GM12878 (cell line): ENCODE measurements at regions not wholly inside any gene's neighbourhood (a gene's known extent, or its start where the extent isn't known, plus 50 kb on each side); places are given as distances from the start of the nearest gene placed in this dataset.
A peak's percentile ranks its signal among the peaks of the same experiment; 100 is the strongest.

Source experiments
- ATAC-seq: fragments of 200-7000 bp; cut with Tn5 transposase; 3 replicates; pipeline ENCODE4 v1.9.1; 2020; ENCODE audit warnings: mild to moderate bottlenecking, moderate library complexity
- BruUV-seq: library from RNA; stranded (reverse); fragments of 400-500 nt; replicated peaks from 2 replicates; lab custom pipeline; 2021; lab: Mats Ljungman, UMichigan
- CTCF ChIA-PET: fragments of 300-600 bp; sonication (Branson Sonifier 250); formaldehyde crosslinking; extraction: SDS; loops from one replicate; lab custom pipeline; 2021; ENCODE audit warnings: inconsistent platforms; lab: Yijun Ruan, JAX
- POLR2A ChIA-PET: fragments of 350-600 bp; formaldehyde crosslinking; extraction: SDS; loops from one replicate; lab custom pipeline; 2021; ENCODE audit warnings: inconsistent platforms; lab: Charles Lee
- RAD21 ChIA-PET: fragments of 300-600 bp; sonication (Branson Sonifier 250); formaldehyde crosslinking; loops from one replicate; lab custom pipeline; 2023; ENCODE audit warnings: antibody characterized with exemption; ENCODE audit not compliant: unreplicated experiment; lab: Charles Lee
- SMC1A ChIA-PET: fragments of 300-600 bp; sonication (Branson Sonifier 250); formaldehyde crosslinking; loops from one replicate; lab custom pipeline; 2023; ENCODE audit not compliant: unreplicated experiment, uncharacterized antibody; lab: Charles Lee
- DNase-seq: peaks from one replicate; pipeline ENCODE4 v3.0.0-alpha.2; 2011; ENCODE audit warnings: low read depth, low spot score
- FAIRE-seq: peaks from 3 replicates; lab custom pipeline; 2011; peaks lifted over from hg19 to GRCh38; lab: Jason Lieb, UNC
- H2AFZ ChIP-seq: 2 replicates; pipeline ENCODE4 v1.6.0; 2011; ENCODE audit warnings: low read depth, low read length, control low read depth; ENCODE audit not compliant: control insufficient read depth
- H3K27ac ChIP-seq: 2 replicates; pipeline ENCODE4 v1.5.1; 2011; ENCODE audit warnings: control low read depth; ENCODE audit not compliant: control insufficient read depth, insufficient read depth
- H3K27me3 ChIP-seq, 2 experiments: replicated peaks in 1 of 2; 2 replicates each; pipeline versions ENCODE4 v1.6.0 to v1.6.1; 2011; ENCODE audit warnings: low read length in 1 of 2; ENCODE audit not compliant: control insufficient read depth in 2 of 2, insufficient read depth in 2 of 2
- H3K36me3 ChIP-seq, 2 experiments: 2 replicates each; pipeline ENCODE4 v1.5.1; 2011; ENCODE audit warnings: low read length in 1 of 2; ENCODE audit not compliant: control insufficient read depth in 2 of 2, insufficient read depth in 2 of 2
- H3K4me1 ChIP-seq: 2 replicates; pipeline ENCODE4 v1.6.1; 2011; ENCODE audit warnings: mild to moderate bottlenecking, low read length, moderate library complexity, mixed read lengths; ENCODE audit not compliant: control insufficient read depth, insufficient read depth
- H3K4me2 ChIP-seq: 2 replicates; pipeline ENCODE4 v1.6.0; 2011; ENCODE audit warnings: control low read depth; ENCODE audit not compliant: control insufficient read depth, insufficient read depth
- H3K4me3 ChIP-seq: fragments of 200-600 bp; sonication (generic); 2 replicates; pipeline ENCODE4 v1.5.1; 2016
- H3K79me2 ChIP-seq: 2 replicates; pipeline ENCODE4 v1.6.0; 2011; ENCODE audit warnings: low read length; ENCODE audit not compliant: control insufficient read depth, insufficient read depth
- H3K9ac ChIP-seq: 2 replicates; pipeline ENCODE4 v1.8.0; 2011; ENCODE audit warnings: low read length, control low read depth, mixed read lengths; ENCODE audit not compliant: control insufficient read depth, insufficient read depth
- H3K9me3 ChIP-seq: replicated peaks from 3 replicates; pipeline ENCODE4 v1.5.1; 2011; ENCODE audit warnings: mild to moderate bottlenecking, low read length; ENCODE audit not compliant: control insufficient read depth, insufficient read depth
- H4K20me1 ChIP-seq: 2 replicates; pipeline ENCODE4 v1.6.0; 2011; ENCODE audit not compliant: control insufficient read depth, insufficient read depth
- CHD1 ChIP-seq: IDR thresholded peaks from 2 replicates; pipeline ENCODE4 v1.6.1; 2012; ENCODE audit warnings: low read depth, low read length, improper control_type of control experiment
- EED ChIP-seq: sonication (generic); IDR thresholded peaks from 2 replicates; pipeline ENCODE4 v1.6.1; 2016; ENCODE audit warnings: antibody characterized with exemption, low read depth
- ESRRA ChIP-seq: IDR thresholded peaks from 2 replicates; pipeline ENCODE4 v1.6.1; 2012; ENCODE audit warnings: mild to moderate bottlenecking, low read length, improper control_type of control experiment
- FOXM1 ChIP-seq: IDR thresholded peaks from 2 replicates; pipeline ENCODE4 v1.6.1; 2012; ENCODE audit warnings: low read depth, mild to moderate bottlenecking, inconsistent platforms, low read length, moderate library complexity
- HCFC1 ChIP-seq: fragments of 150-350 bp; IDR thresholded peaks from 2 replicates; pipeline ENCODE4 v1.6.1; 2014; ENCODE audit warnings: low read length
- IKZF1 ChIP-seq: fragments of 450-650 bp; conservative IDR thresholded peaks from 2 replicates; pipeline ENCODE4 v1.6.1; 2017; ENCODE audit warnings: antibody characterized with exemption, mild to moderate bottlenecking
- KAT2A ChIP-seq: conservative IDR thresholded peaks from 2 replicates; pipeline ENCODE4 v1.6.1; 2011; ENCODE audit warnings: low read depth, low read length; ENCODE audit not compliant: control insufficient read depth
- MTA2 ChIP-seq: fragments of 450-650 bp; IDR thresholded peaks from 2 replicates; pipeline ENCODE4 v1.6.1; 2016; ENCODE audit warnings: low read depth, mild to moderate bottlenecking, moderate library complexity
- MYC ChIP-seq: IDR thresholded peaks from 2 replicates; pipeline ENCODE4 v1.6.1; 2011; ENCODE audit warnings: mild to moderate bottlenecking, low read length, moderate library complexity, inconsistent platforms; ENCODE audit not compliant: insufficient read depth, insufficient replicate concordance, insufficient read length, severe bottlenecking
- RUNX3 ChIP-seq: IDR thresholded peaks from 2 replicates; pipeline ENCODE4 v1.6.1; 2012; ENCODE audit warnings: low read length, inconsistent platforms
- SPI1 ChIP-seq: IDR thresholded peaks from 2 replicates; pipeline ENCODE4 v1.6.1; 2011; ENCODE audit warnings: low read depth, mild to moderate bottlenecking, low read length, moderate library complexity, borderline replicate concordance; ENCODE audit not compliant: insufficient read depth
- SRF ChIP-seq, 2 experiments: IDR thresholded peaks; 2 replicates each; pipeline ENCODE4 v1.6.1; 2011; ENCODE audit warnings: low read depth in 2 of 2, low read length in 2 of 2, mild to moderate bottlenecking in 1 of 2, moderate library complexity in 1 of 2
- WGBS: methylation state at CpG from one replicate; pipeline ENCODE4 v1.1.6; 2016; ENCODE audit warnings: low lambda C conversion rate; ENCODE audit not compliant: insufficient replicate concordance, insufficient coverage; ENCODE audit errors: missing lambda C conversion rate; 5-methylcytosine and 5-hydroxymethylcytosine counted together
- in situ Hi-C: fragments of 300-500 bp; cut with MboI; formaldehyde crosslinking; loops from 9 replicates; pipeline ENCODE4 v1.14.3; 2018; ENCODE audit warnings: mixed read lengths
- intact Hi-C: fragments of 100-400 bp; cut with micrococcal nuclease; formaldehyde crosslinking; loops from one replicate; pipeline ENCODE4 v1.14.2; 2022; ENCODE audit not compliant: unreplicated experiment
- TF ChIP-seq, protein P1 (sequence below): IDR thresholded peaks from 2 replicates; pipeline ENCODE4 v1.6.1; 2012; ENCODE audit warnings: low read length, inconsistent platforms
- TF ChIP-seq, protein P2 (sequence below), 3 experiments: IDR thresholded peaks in 2 of 3; conservative IDR thresholded peaks in 1 of 3; 2 replicates each; pipeline ENCODE4 v1.5.1; 2011; ENCODE audit warnings: low read depth in 3 of 3, low read length in 3 of 3, mild to moderate bottlenecking in 3 of 3, control low read depth in 2 of 3, moderate library complexity in 2 of 3, inconsistent platforms in 1 of 3, mixed read lengths in 1 of 3; ENCODE audit not compliant: control insufficient read depth in 2 of 3, insufficient read depth in 1 of 3; ENCODE audit errors: extremely low read depth in 1 of 3
- TF ChIP-seq, protein P3 (sequence below): fragments of 450-650 bp; IDR thresholded peaks from 2 replicates; pipeline ENCODE4 v1.6.1; 2017; ENCODE audit warnings: low read depth, mild to moderate bottlenecking, moderate library complexity

DNA sequence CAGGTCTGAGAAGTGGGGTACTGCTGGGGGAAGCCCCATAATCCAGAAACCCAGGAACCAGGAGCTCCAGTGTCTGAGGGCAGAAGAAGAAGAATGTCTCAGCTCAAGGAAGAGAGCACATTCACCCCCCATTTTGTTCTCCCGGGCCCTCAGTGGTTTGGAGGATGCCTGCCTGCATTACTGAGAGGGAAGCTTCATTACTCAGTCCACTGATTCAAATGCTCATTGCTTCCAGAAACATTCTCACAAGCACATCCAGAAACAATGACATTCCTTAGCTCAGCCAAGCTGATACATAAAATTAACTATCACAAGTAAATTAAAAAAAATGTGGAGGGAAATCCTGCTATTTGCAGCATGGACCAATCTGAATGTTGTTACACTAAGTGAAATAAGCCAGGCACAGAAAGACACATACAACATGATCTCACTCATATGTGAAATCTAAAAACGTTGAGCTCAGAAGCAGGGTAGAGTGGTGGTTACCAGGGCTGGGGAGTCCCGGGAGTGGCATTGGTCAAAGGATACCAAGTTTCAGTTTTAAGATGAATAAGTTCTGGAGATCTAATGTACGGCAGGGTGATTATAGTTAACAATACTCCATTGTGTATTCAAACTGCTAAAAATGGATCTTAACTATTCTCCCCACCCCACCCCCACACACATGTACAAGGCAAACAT is 459.3 kb downstream of the GALR1 start (continued):
- TF ChIP-seq, protein P1, sequence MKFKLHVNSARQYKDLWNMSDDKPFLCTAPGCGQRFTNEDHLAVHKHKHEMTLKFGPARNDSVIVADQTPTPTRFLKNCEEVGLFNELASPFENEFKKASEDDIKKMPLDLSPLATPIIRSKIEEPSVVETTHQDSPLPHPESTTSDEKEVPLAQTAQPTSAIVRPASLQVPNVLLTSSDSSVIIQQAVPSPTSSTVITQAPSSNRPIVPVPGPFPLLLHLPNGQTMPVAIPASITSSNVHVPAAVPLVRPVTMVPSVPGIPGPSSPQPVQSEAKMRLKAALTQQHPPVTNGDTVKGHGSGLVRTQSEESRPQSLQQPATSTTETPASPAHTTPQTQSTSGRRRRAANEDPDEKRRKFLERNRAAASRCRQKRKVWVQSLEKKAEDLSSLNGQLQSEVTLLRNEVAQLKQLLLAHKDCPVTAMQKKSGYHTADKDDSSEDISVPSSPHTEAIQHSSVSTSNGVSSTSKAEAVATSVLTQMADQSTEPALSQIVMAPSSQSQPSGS = peak; percentile 38; the same call in 1 of the 2 replicates
- TF ChIP-seq MTA2 (peak; percentile 39), MYC (no peak), IKZF1 (0 out of 2 replicates have a peak, but pooled peaks have one; percentile 20), EED (0 out of 2 replicates have a peak, but pooled peaks have one; percentile 24), FOXM1 (peak; percentile 28; the same call in 1 of the 2 replicates), SRF (IDR thresholded peaks at IDR 0.05; ENCODE audit: low read depth in 2 of 2, low read length in 2 of 2) (no peak), RUNX3 (peak; percentile 74), CHD1 (no peak), ESRRA (no peak), KAT2A (no peak)

DNA sequence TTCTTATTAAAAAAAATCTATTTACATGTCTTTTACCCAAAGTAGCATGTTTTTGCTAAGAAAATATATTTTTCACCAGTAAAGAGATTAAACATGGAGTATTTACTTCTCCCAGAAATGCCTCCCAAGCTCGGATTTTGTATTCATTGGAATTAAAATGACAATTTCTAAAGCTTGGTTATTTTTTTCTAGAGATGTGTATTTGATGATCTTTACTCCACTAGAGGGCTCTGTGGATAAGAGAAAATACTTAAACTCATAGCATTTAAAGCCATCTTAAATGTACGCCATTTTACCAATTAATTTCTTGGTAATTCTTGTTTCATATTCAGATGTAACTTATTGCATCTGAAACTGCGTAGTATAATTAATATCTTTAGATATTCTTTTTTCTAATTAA is 461.4 kb downstream of the GALR1 start:
- H3K4me2 ChIP-seq = no peak overlapping the region
- DNase-seq (no peak), FAIRE-seq (no peak), ATAC-seq (no peak)
- H3K4me1 ChIP-seq = no peaks in the 10 kb centered on the region
- 2% methylated on average over 3 of the region's 3 CpGs for WGBS
- SMC1A ChIA-PET = no interaction called here
- no peak overlapping the region for H3K4me3 ChIP-seq
- no TSS peak for BruUV-seq
- no peak overlapping the region for H3K27ac ChIP-seq
- intact Hi-C loops = no loop called here
- RAD21 ChIA-PET = no interaction called here
- H3K36me3 ChIP-seq = no peaks in the 10 kb centered on the region
- POLR2A ChIA-PET = no interaction called here
- CTCF ChIA-PET = no interaction called here
- no peaks in the 10 kb centered on the region for H3K9me3 ChIP-seq
- in situ Hi-C loops = no loop called here
- H4K20me1 ChIP-seq = no peaks in the 10 kb centered on the region
- no peak overlapping the region for H2AFZ ChIP-seq
- TF ChIP-seq, protein P2, sequence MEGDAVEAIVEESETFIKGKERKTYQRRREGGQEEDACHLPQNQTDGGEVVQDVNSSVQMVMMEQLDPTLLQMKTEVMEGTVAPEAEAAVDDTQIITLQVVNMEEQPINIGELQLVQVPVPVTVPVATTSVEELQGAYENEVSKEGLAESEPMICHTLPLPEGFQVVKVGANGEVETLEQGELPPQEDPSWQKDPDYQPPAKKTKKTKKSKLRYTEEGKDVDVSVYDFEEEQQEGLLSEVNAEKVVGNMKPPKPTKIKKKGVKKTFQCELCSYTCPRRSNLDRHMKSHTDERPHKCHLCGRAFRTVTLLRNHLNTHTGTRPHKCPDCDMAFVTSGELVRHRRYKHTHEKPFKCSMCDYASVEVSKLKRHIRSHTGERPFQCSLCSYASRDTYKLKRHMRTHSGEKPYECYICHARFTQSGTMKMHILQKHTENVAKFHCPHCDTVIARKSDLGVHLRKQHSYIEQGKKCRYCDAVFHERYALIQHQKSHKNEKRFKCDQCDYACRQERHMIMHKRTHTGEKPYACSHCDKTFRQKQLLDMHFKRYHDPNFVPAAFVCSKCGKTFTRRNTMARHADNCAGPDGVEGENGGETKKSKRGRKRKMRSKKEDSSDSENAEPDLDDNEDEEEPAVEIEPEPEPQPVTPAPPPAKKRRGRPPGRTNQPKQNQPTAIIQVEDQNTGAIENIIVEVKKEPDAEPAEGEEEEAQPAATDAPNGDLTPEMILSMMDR (IDR thresholded peaks at IDR 0.05 in 2 of 3, conservative IDR thresholded peaks at IDR 0.05 in 1 of 3; ENCODE audit: control insufficient read depth in 2 of 3, extremely low read depth in 1 of 3, insufficient read depth in 1 of 3, low read depth in 3 of 3, low read length in 3 of 3) = peak in 1 of 3 experiments; percentile 16; a peak in 3 of 6 replicates
- TF ChIP-seq, protein P3, sequence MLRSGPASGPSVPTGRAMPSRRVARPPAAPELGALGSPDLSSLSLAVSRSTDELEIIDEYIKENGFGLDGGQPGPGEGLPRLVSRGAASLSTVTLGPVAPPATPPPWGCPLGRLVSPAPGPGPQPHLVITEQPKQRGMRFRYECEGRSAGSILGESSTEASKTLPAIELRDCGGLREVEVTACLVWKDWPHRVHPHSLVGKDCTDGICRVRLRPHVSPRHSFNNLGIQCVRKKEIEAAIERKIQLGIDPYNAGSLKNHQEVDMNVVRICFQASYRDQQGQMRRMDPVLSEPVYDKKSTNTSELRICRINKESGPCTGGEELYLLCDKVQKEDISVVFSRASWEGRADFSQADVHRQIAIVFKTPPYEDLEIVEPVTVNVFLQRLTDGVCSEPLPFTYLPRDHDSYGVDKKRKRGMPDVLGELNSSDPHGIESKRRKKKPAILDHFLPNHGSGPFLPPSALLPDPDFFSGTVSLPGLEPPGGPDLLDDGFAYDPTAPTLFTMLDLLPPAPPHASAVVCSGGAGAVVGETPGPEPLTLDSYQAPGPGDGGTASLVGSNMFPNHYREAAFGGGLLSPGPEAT = no peak
- TF ChIP-seq HCFC1 (no peak), SPI1 (no peak), SRF (IDR thresholded peaks at IDR 0.05; ENCODE audit: low read depth in 2 of 2, low read length in 2 of 2) (no peak)
- H3K27me3 ChIP-seq = no peaks in the 10 kb centered on the region
- no peak overlapping the region for H3K9ac ChIP-seq
- H3K79me2 ChIP-seq = no peaks in the 10 kb centered on the region
